Caco-2 (cell line): ENCODE measurements at regions not wholly inside any gene's neighbourhood (a gene's known extent, or its start where the extent isn't known, plus 50 kb on each side); places are given as distances from the start of the nearest gene placed in this dataset.
A peak's percentile ranks its signal among the peaks of the same experiment; 100 is the strongest.

Experiments used
- BruUV-seq: library from RNA; stranded (reverse); fragments of 400-500 nt; replicated peaks from 2 replicates; lab custom pipeline; 2021; lab: Mats Ljungman, UMichigan
- CTCF ChIA-PET: fragments of 300-600 bp; sonication (Branson Sonifier 250); formaldehyde crosslinking; loops from one replicate; lab custom pipeline; 2022; ENCODE audit warnings: antibody characterized with exemption; lab: Charles Lee
- POLR2A ChIA-PET: fragments of 300-600 bp; sonication (Branson Sonifier 250); formaldehyde crosslinking; loops from one replicate; lab custom pipeline; 2022; ENCODE audit warnings: antibody characterized with exemption; lab: Charles Lee
- DNase-seq, 2 experiments: peaks; one replicate each; pipeline versions ENCODE4 v3.0.0 to v3.0.0-alpha.2; 2020 to 2022
- H3K27me3 ChIP-seq: replicated peaks from 2 replicates; pipeline ENCODE4 v1.6.0; 2011; ENCODE audit warnings: low read length; ENCODE audit not compliant: control insufficient read depth, insufficient read depth
- H3K36me3 ChIP-seq: 2 replicates; pipeline ENCODE4 v1.5.1; 2011; ENCODE audit warnings: low read length; ENCODE audit not compliant: control insufficient read depth, insufficient read depth
- H3K4me1 ChIP-seq: fragments of 250-450 bp; sonication (Bioruptor Pico); 2 replicates; pipeline ENCODE4 v1.5.1; 2020; ENCODE audit warnings: mild to moderate bottlenecking
- H3K4me3 ChIP-seq: 2 replicates; pipeline ENCODE4 v1.5.1; 2011; ENCODE audit warnings: low read depth, mild to moderate bottlenecking, control low read depth, low read length
- H3K9me3 ChIP-seq: fragments of 250-450 bp; sonication (Bioruptor Pico); 2 replicates; pipeline ENCODE4 v1.5.1; 2020; ENCODE audit warnings: mild to moderate bottlenecking, moderate library complexity
- H3K27ac Mint-ChIP-seq: one replicate; pipeline ENCODE4 v1.8.0; 2022; ENCODE audit warnings: mixed read lengths; ENCODE audit not compliant: unreplicated experiment
- H3K27me3 Mint-ChIP-seq: one replicate; pipeline ENCODE4 v1.8.0; 2022; ENCODE audit warnings: mixed read lengths; ENCODE audit not compliant: insufficient read depth, unreplicated experiment
- H3K36me3 Mint-ChIP-seq: one replicate; pipeline ENCODE4 v1.8.0; 2022; ENCODE audit warnings: mild to moderate bottlenecking, mixed read lengths; ENCODE audit not compliant: insufficient read depth, unreplicated experiment
- H3K4me1 Mint-ChIP-seq: one replicate; pipeline ENCODE4 v1.8.0; 2022; ENCODE audit warnings: low read depth, mixed read lengths; ENCODE audit not compliant: unreplicated experiment
- H3K4me3 Mint-ChIP-seq: one replicate; pipeline ENCODE4 v1.8.0; 2022; ENCODE audit warnings: mild to moderate bottlenecking, moderate library complexity, mixed read lengths; ENCODE audit not compliant: unreplicated experiment
- H3K9me3 Mint-ChIP-seq: one replicate; pipeline ENCODE4 v1.8.0; 2022; ENCODE audit warnings: mixed read lengths; ENCODE audit not compliant: unreplicated experiment
- CTCF ChIP-seq, 2 experiments: fragments of 200-600 bp in 1 of 2; IDR thresholded peaks; 1 replicate in 1 of 2; 2 replicates in 1 of 2; pipeline versions ENCODE4 v1.5.1 to v1.8.0; 2011 to 2022; ENCODE audit warnings: antibody characterized with exemption in 1 of 2, control low read depth in 1 of 2, inconsistent platforms in 1 of 2, low read depth in 1 of 2, low read length in 1 of 2, mild to moderate bottlenecking in 1 of 2, moderate library complexity in 1 of 2; ENCODE audit not compliant: insufficient read depth in 1 of 2, severe bottlenecking in 1 of 2, unreplicated experiment in 1 of 2
- intact Hi-C: fragments of 100-400 bp; cut with micrococcal nuclease; formaldehyde crosslinking; loops from one replicate; pipeline ENCODE4 v1.10.0; 2022; ENCODE audit not compliant: unreplicated experiment

GRCh38 chr11:134561331-134561720 is 149.3 kb upstream of the B3GAT1 start:
- Mint-ChIP-seq H3K9me3 (no peaks in the 10 kb centered on the region), H3K27ac (no peak overlapping the region), H3K27me3 (no peaks in the 10 kb centered on the region), H3K4me1 (no peaks in the 10 kb centered on the region), H3K36me3 (no peaks in the 10 kb centered on the region), H3K4me3 (no peak overlapping the region)
- POLR2A ChIA-PET: no interaction called here
- Histone ChIP-seq H3K36me3 (no peaks in the 10 kb centered on the region), H3K4me1 (no peaks in the 10 kb centered on the region), H3K4me3 (no peak overlapping the region), H3K9me3 (no peaks in the 10 kb centered on the region), H3K27me3 (no peaks in the 10 kb centered on the region)
- intact Hi-C loops: no loop called here
- no peak for TF ChIP-seq CTCF (IDR thresholded peaks at IDR 0.05; ENCODE audit: insufficient read depth in 1 of 2, low read depth in 1 of 2, low read length in 1 of 2, severe bottlenecking in 1 of 2, unreplicated experiment in 1 of 2)
- peak in 1 of 2 experiments; percentile 53 for DNase-seq
- BruUV-seq: no TSS peak
- CTCF ChIA-PET: interaction anchor here (0.7 kb wide), 1 partner anchor 74 kb away, joined by 6 read pairs; no protein-coding TSS in a partner anchor

- no peak for TF ChIP-seq CTCF (IDR thresholded peaks at IDR 0.05; ENCODE audit: insufficient read depth in 1 of 2, low read depth in 1 of 2, low read length in 1 of 2, severe bottlenecking in 1 of 2, unreplicated experiment in 1 of 2)
- no peaks in the 10 kb centered on the region for H3K27me3 Mint-ChIP-seq
- H3K36me3 ChIP-seq: no peaks in the 10 kb centered on the region
- POLR2A ChIA-PET: no interaction called here
- no peaks in the 10 kb centered on the region for H3K9me3 Mint-ChIP-seq
- CTCF ChIA-PET: interaction anchor here (0.7 kb wide), 1 partner anchor 73 kb away, joined by 6 read pairs; no protein-coding TSS in a partner anchor
- BruUV-seq: no TSS peak
- intact Hi-C loops: no loop called here
- H3K36me3 Mint-ChIP-seq: no peaks in the 10 kb centered on the region
- no peaks in the 10 kb centered on the region for H3K4me1 Mint-ChIP-seq
- no peaks in the 10 kb centered on the region for H3K9me3 ChIP-seq
- no peak overlapping the region for H3K4me3 ChIP-seq
- H3K27me3 ChIP-seq: no peaks in the 10 kb centered on the region
- H3K27ac Mint-ChIP-seq: no peak overlapping the region
- no peak overlapping the region for H3K4me3 Mint-ChIP-seq
- no peaks in the 10 kb centered on the region for H3K4me1 ChIP-seq
- peak in 1 of 2 experiments; percentile 53 for DNase-seq
Observed at GRCh38 chr11:134560566-134561330, 148.7 kb upstream of the B3GAT1 start.

- H3K27me3 Mint-ChIP-seq: no peaks in the 10 kb centered on the region
- DNase-seq: peak in 1 of 2 experiments; percentile 47
- H3K27ac Mint-ChIP-seq: no peak overlapping the region
Observed at GRCh38 chr11:134560066-134560465, 148.0 kb upstream of the B3GAT1 start.

More at GRCh38 chr11:134560066-134560465, 148.0 kb upstream of the B3GAT1 start:
- TF ChIP-seq CTCF (IDR thresholded peaks at IDR 0.05; ENCODE audit: insufficient read depth in 1 of 2, low read depth in 1 of 2, low read length in 1 of 2, severe bottlenecking in 1 of 2, unreplicated experiment in 1 of 2): no peak
- Histone ChIP-seq H3K36me3 (no peaks in the 10 kb centered on the region), H3K9me3 (no peaks in the 10 kb centered on the region), H3K27me3 (no peaks in the 10 kb centered on the region), H3K4me1 (no peaks in the 10 kb centered on the region), H3K4me3 (no peak overlapping the region)
- ChIA-PET POLR2A (no interaction called here), CTCF (no interaction called here)
- no TSS peak for BruUV-seq
- intact Hi-C loops: no loop called here
- no peaks in the 10 kb centered on the region for H3K4me1 Mint-ChIP-seq
- H3K9me3 Mint-ChIP-seq: no peaks in the 10 kb centered on the region
- H3K36me3 Mint-ChIP-seq: no peaks in the 10 kb centered on the region
- H3K4me3 Mint-ChIP-seq: no peak overlapping the region
